SK-N-SH (cell line): ENCODE measurements at regions not wholly inside any gene's neighbourhood (a gene's known extent, or its start where the extent isn't known, plus 50 kb on each side); places are given as distances from the start of the nearest gene placed in this dataset.
"Not testable (repeated sequence)": the region's sequence is repeated elsewhere in the genome, so short reads cannot be mapped to it uniquely, and the experiment has no call there.

Source experiments
- CTCF ChIA-PET: fragments of 300-600, 350-600 bp; formaldehyde crosslinking; extraction: SDS; loops from one replicate; lab custom pipeline; 2021; lab: Yijun Ruan, JAX
- POLR2A ChIA-PET: fragments of 350-600 bp; sonication (Branson Sonifier 250); formaldehyde crosslinking; extraction: SDS; loops from one replicate; lab custom pipeline; 2020; ENCODE audit warnings: antibody characterized with exemption, inconsistent platforms; lab: Yijun Ruan, JAX
- DNase-seq: peaks from one replicate; pipeline ENCODE4 v3.0.0; 2012
- H2AFZ ChIP-seq: fragments of 200-600 bp; sonication (generic); 2 replicates; pipeline ENCODE4 v1.8.1; 2016; ENCODE audit warnings: antibody characterized with exemption, mild to moderate bottlenecking, low read depth
- H3F3A ChIP-seq: fragments of 200-600 bp; sonication (generic); replicated peaks from 2 replicates; pipeline ENCODE3; 2016; ENCODE audit warnings: antibody characterized with exemption, mild to moderate bottlenecking; ENCODE audit not compliant: insufficient read depth
- H3K27ac ChIP-seq, 2 experiments: fragments of 200-500 bp in 1 of 2; fragments of 200-600 bp in 1 of 2; sonication (Bioruptor generic) in 1 of 2; sonication (generic), shearing (Covaris generic) in 1 of 2; 2 replicates each; pipeline versions ENCODE4 v1.5.1 to v1.6.1; 2014 to 2016; ENCODE audit warnings: low read depth in 2 of 2, inconsistent platforms in 1 of 2, low read length in 1 of 2, mild to moderate bottlenecking in 1 of 2, mixed read lengths in 1 of 2
- H3K27me3 ChIP-seq: fragments of 200-600 bp; sonication (generic), shearing (Covaris generic); 2 replicates; pipeline ENCODE4 v1.6.1; 2016; ENCODE audit warnings: mixed run types; ENCODE audit not compliant: insufficient read depth
- H3K36me3 ChIP-seq, 2 experiments: fragments of 200-500 bp in 1 of 2; fragments of 200-600 bp in 1 of 2; sonication (Bioruptor generic) in 1 of 2; sonication (generic) in 1 of 2; replicated peaks in 1 of 2; 2 replicates each; pipeline versions ENCODE3 to v1.5.1; 2014 to 2016; ENCODE audit warnings: low read length in 1 of 2, mild to moderate bottlenecking in 1 of 2; ENCODE audit not compliant: insufficient read depth in 2 of 2, control insufficient read depth in 1 of 2
- H3K4me1 ChIP-seq, 2 experiments: fragments of 200-500 bp in 1 of 2; fragments of 200-600 bp in 1 of 2; sonication (Bioruptor generic) in 1 of 2; sonication (generic), shearing (Covaris generic) in 1 of 2; 2 replicates each; pipeline versions ENCODE4 v1.5.1 to v1.6.1; 2014 to 2016; ENCODE audit warnings: low read depth in 1 of 2, low read length in 1 of 2, mixed run types in 1 of 2; ENCODE audit not compliant: insufficient read depth in 2 of 2, control insufficient read depth in 1 of 2
- H3K4me2 ChIP-seq: fragments of 200-600 bp; sonication (generic), shearing (Covaris generic); 2 replicates; pipeline ENCODE4 v1.6.1; 2017; ENCODE audit warnings: mixed run types
- H3K4me3 ChIP-seq, 2 experiments: fragments of 200-500 bp in 1 of 2; fragments of 200-600 bp in 1 of 2; sonication (Bioruptor generic) in 1 of 2; sonication (generic), shearing (Covaris generic) in 1 of 2; 2 replicates each; pipeline versions ENCODE4 v1.5.1 to v1.8.1; 2014 to 2016; ENCODE audit warnings: low read depth in 2 of 2, inconsistent platforms in 1 of 2, low read length in 1 of 2, mild to moderate bottlenecking in 1 of 2, mixed read lengths in 1 of 2, moderate library complexity in 1 of 2
- H3K79me2 ChIP-seq: fragments of 200-600 bp; sonication (generic); 2 replicates; pipeline ENCODE4 v1.8.1; 2017; ENCODE audit warnings: mild to moderate bottlenecking; ENCODE audit not compliant: insufficient read depth
- H3K9ac ChIP-seq: fragments of 200-600 bp; sonication (generic); 2 replicates; pipeline ENCODE4 v1.6.1; 2017; ENCODE audit warnings: mixed run types
- H3K9me2 ChIP-seq: fragments of 200-600 bp; sonication (generic); 2 replicates; pipeline ENCODE4 v1.6.1; 2017; ENCODE audit warnings: mixed run types
- H3K9me3 ChIP-seq: fragments of 200-600 bp; sonication (generic); 2 replicates; pipeline ENCODE4 v1.6.1; 2017; ENCODE audit warnings: mixed run types, mild to moderate bottlenecking, moderate library complexity
- H4K20me1 ChIP-seq: fragments of 200-600 bp; sonication (generic); 2 replicates; pipeline ENCODE4 v1.6.1; 2017; ENCODE audit warnings: mild to moderate bottlenecking, mixed run types; ENCODE audit not compliant: insufficient read depth
- CHD2 ChIP-seq: fragments of 150-350 bp; IDR thresholded peaks from 2 replicates; pipeline ENCODE4 v1.6.1; 2018; ENCODE audit warnings: low read length; ENCODE audit not compliant: partially characterized antibody
- CTCF ChIP-seq: fragments of 200-600 bp; sonication (generic); IDR thresholded peaks from 2 replicates; pipeline ENCODE4 v1.6.1; 2017; ENCODE audit warnings: antibody characterized with exemption, mild to moderate bottlenecking, moderate library complexity
- FOXJ3 ChIP-seq: sonication (generic); formaldehyde crosslinking; IDR thresholded peaks from 2 replicates; pipeline ENCODE4 v1.5.1; 2020; ENCODE audit warnings: mild to moderate bottlenecking, missing genetic modification reagents
- FOXM1 ChIP-seq: IDR thresholded peaks from 2 replicates; pipeline ENCODE4 v1.4.0; 2012; ENCODE audit warnings: low read depth, mild to moderate bottlenecking
- JUND ChIP-seq: IDR thresholded peaks from 2 replicates; pipeline ENCODE4 v1.4.0; 2012
- MXI1 ChIP-seq: IDR thresholded peaks from 2 replicates; pipeline ENCODE4 v1.6.1; 2012; ENCODE audit warnings: mild to moderate bottlenecking, low read depth, low read length, improper control_type of control experiment
- NRF1 ChIP-seq: IDR thresholded peaks from 2 replicates; pipeline ENCODE4 v1.6.1; 2012; ENCODE audit warnings: low read depth, mild to moderate bottlenecking, low read length
- RFX5 ChIP-seq: IDR thresholded peaks from 2 replicates; pipeline ENCODE4 v1.6.1; 2012; ENCODE audit warnings: mild to moderate bottlenecking, improper control_type of control experiment, low read length
- SIN3A ChIP-seq: IDR thresholded peaks from 2 replicates; pipeline ENCODE4 v1.6.1; 2012; ENCODE audit warnings: low read depth, mild to moderate bottlenecking, low read length, moderate library complexity, borderline replicate concordance
- YY1 ChIP-seq: IDR thresholded peaks from 2 replicates; pipeline ENCODE4 v1.4.0; 2012; ENCODE audit warnings: low read depth, mild to moderate bottlenecking
- ZBTB33 ChIP-seq: IDR thresholded peaks from 2 replicates; pipeline ENCODE4 v1.4.0; 2012; ENCODE audit warnings: low read depth, borderline replicate concordance
- WGBS: methylation state at CpG from one replicate; pipeline ENCODE4 v1.1.6; 2017; ENCODE audit warnings: low lambda C conversion rate; 5-methylcytosine and 5-hydroxymethylcytosine counted together

GRCh38 chr6:56814802-56815201 lies 140.1 kb upstream of the BEND6 start:
- no peaks in the 10 kb centered on the region for H3K9me3 ChIP-seq
- no peak for TF ChIP-seq SIN3A
- TF ChIP-seq NRF1, result no peak
- no peak for TF ChIP-seq ZBTB33
- TF ChIP-seq MXI1, result no peak
- TF ChIP-seq FOXM1, result no peak
- TF ChIP-seq YY1, result no peak
- TF ChIP-seq FOXJ3, result no peak
- TF ChIP-seq JUND, result no peak
- WGBS, result 75% methylated on average over 7 of the region's 7 CpGs
- DNase-seq, result no peak
- H4K20me1 ChIP-seq, result peaks cover 93% of the 10 kb centered on the region
- peaks cover 17% of the 10 kb centered on the region for H3F3A ChIP-seq
- no peak overlapping the region for H3K9ac ChIP-seq
- no peak overlapping the region for H3K4me3 ChIP-seq
- H3K27me3 ChIP-seq, result no peaks in the 10 kb centered on the region
- peak overlapping the region; percentile 35; the same call in 1 of the 2 replicates for H3K4me2 ChIP-seq
- H3K36me3 ChIP-seq, result peaks cover 0 to 22% of the 10 kb centered on the region in 2 experiments
- CTCF ChIA-PET, result interaction anchor here (1.3 to 1.9 kb wide), 2 partner anchors 11 to 26 kb away, joined by 3 to 5 read pairs; no protein-coding TSS in a partner anchor
- peaks cover 9 to 16% of the 10 kb centered on the region in 2 experiments; a peak in 3 of 4 replicates for H3K4me1 ChIP-seq
- H3K79me2 ChIP-seq, result peaks cover 100% of the 10 kb centered on the region
- H3K27ac ChIP-seq, result peak overlapping the region in 1 of 2 experiments; percentile 40; a peak in 1 of 4 replicates
- no peak overlapping the region for H2AFZ ChIP-seq
- POLR2A ChIA-PET, result no interaction called here
- no peaks in the 10 kb centered on the region for H3K9me2 ChIP-seq

GRCh38 chr6:56814308-56814707 lies 140.6 kb upstream of the BEND6 start:
- no peak for DNase-seq
- H3K4me2 ChIP-seq, result peak overlapping the region; percentile 35; the same call in 1 of the 2 replicates
- H3K9me3 ChIP-seq, result no peaks in the 10 kb centered on the region
- peaks cover 0 to 22% of the 10 kb centered on the region in 2 experiments for H3K36me3 ChIP-seq
- H3K9me2 ChIP-seq, result no peaks in the 10 kb centered on the region
- POLR2A ChIA-PET, result no interaction called here
- no peak overlapping the region; the same call in 1 of the 2 replicates for H3K9ac ChIP-seq
- peaks cover 21% of the 10 kb centered on the region for H3F3A ChIP-seq
- peaks cover 9 to 20% of the 10 kb centered on the region in 2 experiments; a peak in 3 of 4 replicates for H3K4me1 ChIP-seq
- WGBS, result 77% methylated on average over 3 of the region's 3 CpGs
- CTCF ChIA-PET, result interaction anchor here (1.3 to 1.9 kb wide), 2 partner anchors 11 to 26 kb away, joined by 3 to 5 read pairs; no protein-coding TSS in a partner anchor
- no peak overlapping the region for H2AFZ ChIP-seq
- H3K79me2 ChIP-seq, result peaks cover 100% of the 10 kb centered on the region
- peaks cover 93% of the 10 kb centered on the region for H4K20me1 ChIP-seq
- H3K27ac ChIP-seq, result peak overlapping the region in 1 of 2 experiments; percentile 40; a peak in 1 of 4 replicates
- no peak overlapping the region for H3K4me3 ChIP-seq
- TF ChIP-seq CTCF, result no peak
- TF ChIP-seq FOXM1, result no peak
- TF ChIP-seq RFX5, result no peak
- TF ChIP-seq CHD2, result no peak
- no peaks in the 10 kb centered on the region for H3K27me3 ChIP-seq

GRCh38 chr6:56812851-56813250 lies 142.1 kb upstream of the BEND6 start:
- peaks cover 32% of the 10 kb centered on the region for H3F3A ChIP-seq
- H3K9me2 ChIP-seq, H3K27me3 ChIP-seq, H2AFZ ChIP-seq, DNase-seq, POLR2A ChIA-PET, CTCF ChIA-PET, H3K4me3 ChIP-seq, H3K4me2 ChIP-seq, H3K9me3 ChIP-seq, H3K9ac ChIP-seq, H3K27ac ChIP-seq: not testable (repeated sequence)
- H4K20me1 ChIP-seq, result peaks cover 93% of the 10 kb centered on the region
- H3K79me2 ChIP-seq, result peaks cover 100% of the 10 kb centered on the region
- peaks cover 0 to 16% of the 10 kb centered on the region in 2 experiments for H3K36me3 ChIP-seq
- WGBS, result 67% methylated on average over 1 of the region's 3 CpGs
- peaks cover 22 to 33% of the 10 kb centered on the region in 2 experiments; a peak in 3 of 4 replicates for H3K4me1 ChIP-seq
